Pancreas (tissue), 10 donors: ENCODE measurements at regions not wholly inside any gene's neighbourhood (a gene's known extent, or its start where the extent isn't known, plus 50 kb on each side); places are given as distances from the start of the nearest gene placed in this dataset.
"Not testable (repeated sequence)": the region's sequence is repeated elsewhere in the genome, so short reads cannot be mapped to it uniquely, and the experiment has no call there.

Experiments used
- ATAC-seq, 4 donors: fragments of 200-7000 bp; cut with Tn5 transposase; one replicate each; pipeline versions ENCODE4 v1.8.0 to v1.9.1; 2020; ENCODE audit warnings: mild to moderate bottlenecking in 4 of 4, moderate library complexity in 4 of 4
- DNase-seq, 6 donors: peaks; one replicate each; pipeline ENCODE4 v3.0.0-alpha.2; 2020
- FAIRE-seq: peaks from 2 replicates; lab custom pipeline; 2012; peaks lifted over from hg19 to GRCh38; lab: Jason Lieb, UNC
- H3K27ac ChIP-seq, 4 donors: fragments of 200-600 bp; sonication (generic); 1 replicate in 3 of 4; 2 replicates in 1 of 4; pipeline versions ENCODE4 v1.5.0 to v1.8.0; 2020
- H3K27me3 ChIP-seq, 4 donors: fragments of 200-600 bp; one replicate each; pipeline ENCODE4 v1.8.0; 2021
- H3K36me3 ChIP-seq, 3 donors: fragments of 200-600 bp; sonication (generic) in 1 of 3; one replicate each; pipeline versions ENCODE4 v1.5.0 to v1.8.0; 2020 to 2021
- H3K4me1 ChIP-seq, 3 donors: fragments of 200-600 bp; one replicate each; pipeline ENCODE4 v1.8.0; 2021
- H3K4me3 ChIP-seq, 4 donors: fragments of 200-600 bp; sonication (generic) in 2 of 4; one replicate each; pipeline versions ENCODE4 v1.5.0 to v1.8.0; 2020 to 2021
- H3K9me3 ChIP-seq, 4 donors: fragments of 200-600 bp; one replicate each; pipeline ENCODE4 v1.8.0; 2021
- CTCF ChIP-seq, 4 donors: fragments of 200-600 bp; sonication (generic) in 3 of 4; IDR thresholded peaks; one replicate each; pipeline versions ENCODE4 v1.5.0 to v1.8.0; 2021; ENCODE audit warnings: antibody characterized with exemption in 4 of 4
- WGBS, 2 donors: extraction: QIAGEN DNeasy Blood & Tissue Kit; methylation state at CpG; one replicate each; pipeline ENCODE4 v1.1.7; 2013; 5-methylcytosine and 5-hydroxymethylcytosine counted together
- intact Hi-C, 3 donors: fragments of 100-400 bp; cut with DNase I; formaldehyde crosslinking; loops; one replicate each; pipeline versions ENCODE4 v1.11.1 to v1.14.2; 2022
- donor health status: healthy with polysubstance abuse.
- donor health status: DM: no; HTN: no; CAD: no; lungs with moderate emphysema.
- donor health status: DM: no; HTN: no; CAD: no.
- donor health status: control.
- donor health status: control.
- donor health status: Bipolar disorder and iron deficiency.
- donor health status: DM: yes; HTN: yes; CAD: no.
- donor health status: DM: no; HTN: no; CAD: no.
- donor health status: DM: no; HTN: no; CAD: no.
- donor health status: DM: yes; HTN: yes; CAD: no.

GRCh38 chrX:142661696-142662095 lies 364.0 kb upstream of the SPANXN4 start:
- WGBS, 2 donors = 68 to 72% methylated on average over 6 of the region's 6 CpGs
- no peaks in the 10 kb centered on the region for H3K27me3 ChIP-seq
- H3K4me1 ChIP-seq = no peaks in the 10 kb centered on the region
- H3K9me3 ChIP-seq = no peaks in the 10 kb centered on the region
- DNase-seq (no peak), ATAC-seq (no peak), FAIRE-seq (peak; percentile 87)
- H3K27ac ChIP-seq = no peak overlapping the region
- H3K36me3 ChIP-seq = no peaks in the 10 kb centered on the region
- no peak for TF ChIP-seq CTCF (IDR thresholded peaks at IDR 0.05)
- intact Hi-C loops = no loop called here
- no peak overlapping the region for H3K4me3 ChIP-seq

GRCh38 chrX:142655507-142655906 lies 370.2 kb upstream of the SPANXN4 start:
- Histone ChIP-seq H3K4me3 (no peak overlapping the region), H3K9me3 (no peaks in the 10 kb centered on the region), H3K27me3 (peaks cover 0 to 4% (median 0%) of the 10 kb centered on the region in 4 donors), H3K4me1 (no peaks in the 10 kb centered on the region), H3K27ac (no peak overlapping the region), H3K36me3 (no peaks in the 10 kb centered on the region)
- no peak for TF ChIP-seq CTCF (IDR thresholded peaks at IDR 0.05)
- 53 to 57% methylated on average over 2 of the region's 2 CpGs for WGBS, 2 donors
- no peak for ATAC-seq
- intact Hi-C loops = no loop called here
- no peak for DNase-seq
- no peak for FAIRE-seq

GRCh38 chrX:142637206-142637605 lies 388.5 kb upstream of the SPANXN4 start:
- ATAC-seq = no peak
- no peaks in the 10 kb centered on the region for H3K9me3 ChIP-seq
- DNase-seq = no peak
- 28 to 35% methylated on average over 2 of the region's 2 CpGs for WGBS, 2 donors
- TF ChIP-seq CTCF (IDR thresholded peaks at IDR 0.05) = no peak
- H3K4me1 ChIP-seq = no peaks in the 10 kb centered on the region
- H3K36me3 ChIP-seq = no peaks in the 10 kb centered on the region
- no peak overlapping the region for H3K4me3 ChIP-seq
- no peaks in the 10 kb centered on the region for H3K27me3 ChIP-seq
- intact Hi-C loops = no loop called here
- FAIRE-seq = no peak
- H3K27ac ChIP-seq = no peak overlapping the region

GRCh38 chrX:142616636-142617035 lies 409.1 kb upstream of the SPANXN4 start:
- peaks cover 0 to 7% (median 2%) of the 10 kb centered on the region in 4 donors for H3K27me3 ChIP-seq
- ATAC-seq (no peak), DNase-seq (no peak), FAIRE-seq (no peak)
- intact Hi-C loops = no loop called here
- WGBS, 2 donors = 32 to 39% methylated on average over 3 of the region's 3 CpGs
- H3K36me3 ChIP-seq = no peaks in the 10 kb centered on the region
- no peaks in the 10 kb centered on the region for H3K9me3 ChIP-seq
- no peak overlapping the region for H3K27ac ChIP-seq
- no peak for TF ChIP-seq CTCF (IDR thresholded peaks at IDR 0.05)
- no peak overlapping the region for H3K4me3 ChIP-seq
- H3K4me1 ChIP-seq = no peaks in the 10 kb centered on the region

GRCh38 chrX:142613403-142613802 lies 408.3 kb upstream of the MAGEC2 start:
- DNase-seq = no peak
- ATAC-seq = no peak
- H3K4me1 ChIP-seq = no peaks in the 10 kb centered on the region
- intact Hi-C loops = no loop called here
- H3K4me3 ChIP-seq = no peak overlapping the region
- no peaks in the 10 kb centered on the region for H3K36me3 ChIP-seq
- H3K27me3 ChIP-seq = peaks cover 0 to 16% (median 2%) of the 10 kb centered on the region in 4 donors
- no peak for FAIRE-seq
- H3K9me3 ChIP-seq = no peaks in the 10 kb centered on the region
- TF ChIP-seq CTCF (IDR thresholded peaks at IDR 0.05) = no peak
- H3K27ac ChIP-seq = no peak overlapping the region

GRCh38 chrX:142606629-142607028 lies 401.5 kb upstream of the MAGEC2 start:
- ATAC-seq, H3K36me3 ChIP-seq, intact Hi-C loops, H3K27me3 ChIP-seq, H3K4me3 ChIP-seq, H3K27ac ChIP-seq, FAIRE-seq, H3K9me3 ChIP-seq, H3K4me1 ChIP-seq: not testable (repeated sequence)
- WGBS, 2 donors = 79 to 91% methylated on average over 10 of the region's 10 CpGs
- DNase-seq = peak in 3 of 6 donors; percentile 10 to 35 (median 10)
